ENCODE measurements at regions not wholly inside any gene's neighbourhood (a gene's known extent, or its start where the extent isn't known, plus 50 kb on each side); places are given as distances from the start of the nearest gene placed in this dataset.

DNA sequence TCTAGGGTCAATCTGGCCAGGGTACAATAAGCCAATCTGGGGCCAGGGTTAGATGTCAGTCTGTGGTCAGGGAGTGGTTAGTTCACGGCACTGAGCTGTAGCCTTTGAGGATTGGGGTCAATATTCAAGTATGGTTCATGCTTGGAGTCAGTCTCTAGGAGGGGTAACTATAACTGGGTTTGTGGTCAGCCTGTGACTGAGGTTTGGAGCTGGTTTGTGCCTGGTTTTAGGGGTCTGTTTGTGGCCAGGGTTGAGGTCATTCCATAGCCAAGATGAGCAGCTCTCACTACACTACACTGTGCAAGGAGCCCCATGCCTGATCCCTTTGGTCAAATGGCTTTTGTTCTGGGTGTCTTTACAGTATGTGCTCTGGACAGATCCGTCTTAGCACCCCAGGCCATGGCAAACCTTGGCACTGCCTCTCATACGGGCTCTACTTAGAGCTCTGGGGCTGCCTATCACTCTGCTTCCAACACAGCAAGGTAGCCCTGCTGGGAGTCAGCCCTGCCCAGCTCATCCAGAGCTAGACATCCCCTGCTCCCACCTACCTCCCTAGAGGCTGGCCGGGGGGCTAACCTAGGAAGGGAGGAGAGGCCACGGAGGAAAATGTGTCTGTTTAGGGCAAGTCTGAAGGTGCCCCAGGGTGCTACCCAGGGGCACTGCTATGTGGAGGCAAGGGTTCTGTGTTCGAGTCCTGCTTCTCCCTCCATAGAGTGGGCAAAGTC, 63.3 kb upstream of the CORO2B start:
- H3K4me2 ChIP-seq (ENCODE audit: insufficient read depth, insufficient read length, low read length): no peak overlapping the region
- no peak overlapping the region for H2BK5ac ChIP-seq (ENCODE audit: insufficient read length, low read length)
- Mint-ChIP-seq H3K4me3 (no peak overlapping the region), H3K27me3 (ENCODE audit: low read depth) (peaks cover 10% of the 10 kb centered on the region), H3K36me3 (ENCODE audit: insufficient read depth in 1 of 3, low read depth in 3 of 3) (peaks cover 0 to 8% (median 0%) of the 10 kb centered on the region in 3 experiments; a peak in 3 of 7 replicates), H3K9me3 (peaks cover 7 to 14% of the 10 kb centered on the region in 2 experiments; a peak in 4 of 5 replicates), H3K4me1 (peaks cover 24 to 25% of the 10 kb centered on the region in 2 experiments), H3K27ac (peak overlapping the region in 1 of 3 experiments; percentile 16; a peak in 1 of 7 replicates)
- no peak overlapping the region for H2AFZ ChIP-seq (ENCODE audit: low read length)
- no peak overlapping the region for H4K8ac ChIP-seq (replicated peaks; ENCODE audit: insufficient read length, low read depth, low read length)
- no peak overlapping the region for H3K27ac ChIP-seq (ENCODE audit: insufficient read length, low read depth, low read length)
- no CpG with 5 or more reads among the region's 6 CpGs for WGBS (ENCODE audit: extremely low coverage, insufficient read length, low lambda C conversion rate)
- H3K56ac ChIP-seq (ENCODE audit: insufficient read length, low read depth, low read length): no peak overlapping the region
- no peaks in the 10 kb centered on the region for H3K23me2 ChIP-seq (ENCODE audit: insufficient read length, low read depth, low read length, poor library complexity, severe bottlenecking)
- no peak overlapping the region for H2AK5ac ChIP-seq (ENCODE audit: insufficient read length, low read length)
- H2BK15ac ChIP-seq (ENCODE audit: low read depth, low read length): no peak overlapping the region
- no peaks in the 10 kb centered on the region for H4K20me1 ChIP-seq (ENCODE audit: control insufficient read depth, insufficient read depth, insufficient read length)
- H3T11ph ChIP-seq (ENCODE audit: low read length): no peak overlapping the region
- no peaks in the 10 kb centered on the region for H3K27me3 ChIP-seq (ENCODE audit: insufficient read depth, low read length)
- no peak overlapping the region for H3K14ac ChIP-seq (ENCODE audit: insufficient read depth, low read length)
- H3K9ac ChIP-seq (ENCODE audit: extremely low read depth, insufficient read length, low read length): no peak overlapping the region
- H3K23ac ChIP-seq (ENCODE audit: insufficient read length, low read depth, low read length): no peak overlapping the region
- no peak overlapping the region for H4K91ac ChIP-seq (ENCODE audit: insufficient read length, low read depth, low read length)
- peaks cover 3% of the 10 kb centered on the region; the same call in 1 of the 2 replicates for H3K4me1 ChIP-seq (ENCODE audit: insufficient read depth, low read length)
- H2BK12ac ChIP-seq (ENCODE audit: insufficient read length, low read depth, low read length): no peak overlapping the region
- DNase-seq: no peak
- no peak overlapping the region for H2BK120ac ChIP-seq (ENCODE audit: low read depth, low read length, poor library complexity, severe bottlenecking)
- H3K18ac ChIP-seq (ENCODE audit: insufficient read length, low read depth, low read length): no peak overlapping the region
- H4K5ac ChIP-seq (ENCODE audit: insufficient read length, low read depth, low read length): no peak overlapping the region
- H2BK20ac ChIP-seq (ENCODE audit: low read depth, low read length, poor library complexity, severe bottlenecking): no peak overlapping the region
- H3K4ac ChIP-seq (ENCODE audit: low read depth, low read length): no peak overlapping the region
- H3K9me3 ChIP-seq (ENCODE audit: control insufficient read depth, low read depth, low read length): no peaks in the 10 kb centered on the region
- no peaks in the 10 kb centered on the region for H3K79me2 ChIP-seq (ENCODE audit: insufficient read depth, low read length)
- H3K79me1 ChIP-seq (ENCODE audit: insufficient read depth, low read depth, low read length, poor library complexity, severe bottlenecking): no peaks in the 10 kb centered on the region
- TF ChIP-seq, protein P1, sequence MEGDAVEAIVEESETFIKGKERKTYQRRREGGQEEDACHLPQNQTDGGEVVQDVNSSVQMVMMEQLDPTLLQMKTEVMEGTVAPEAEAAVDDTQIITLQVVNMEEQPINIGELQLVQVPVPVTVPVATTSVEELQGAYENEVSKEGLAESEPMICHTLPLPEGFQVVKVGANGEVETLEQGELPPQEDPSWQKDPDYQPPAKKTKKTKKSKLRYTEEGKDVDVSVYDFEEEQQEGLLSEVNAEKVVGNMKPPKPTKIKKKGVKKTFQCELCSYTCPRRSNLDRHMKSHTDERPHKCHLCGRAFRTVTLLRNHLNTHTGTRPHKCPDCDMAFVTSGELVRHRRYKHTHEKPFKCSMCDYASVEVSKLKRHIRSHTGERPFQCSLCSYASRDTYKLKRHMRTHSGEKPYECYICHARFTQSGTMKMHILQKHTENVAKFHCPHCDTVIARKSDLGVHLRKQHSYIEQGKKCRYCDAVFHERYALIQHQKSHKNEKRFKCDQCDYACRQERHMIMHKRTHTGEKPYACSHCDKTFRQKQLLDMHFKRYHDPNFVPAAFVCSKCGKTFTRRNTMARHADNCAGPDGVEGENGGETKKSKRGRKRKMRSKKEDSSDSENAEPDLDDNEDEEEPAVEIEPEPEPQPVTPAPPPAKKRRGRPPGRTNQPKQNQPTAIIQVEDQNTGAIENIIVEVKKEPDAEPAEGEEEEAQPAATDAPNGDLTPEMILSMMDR (conservative IDR thresholded peaks at IDR 0.05): no peak

Data from H9 (cell line).